Neural cell (in vitro differentiated cells): ENCODE measurements at regions not wholly inside any gene's neighbourhood (a gene's known extent, or its start where the extent isn't known, plus 50 kb on each side); places are given as distances from the start of the nearest gene placed in this dataset.

Source experiments
- H2AFZ ChIP-seq: fragments of 200-600, 300-800 bp; sonication (generic), shearing (Covaris generic); 2 replicates; pipeline ENCODE4 v1.6.0; 2014; ENCODE audit warnings: low read depth, mild to moderate bottlenecking, antibody characterized with exemption, low read length, moderate library complexity
- H3F3A ChIP-seq: fragments of 200-600 bp; shearing (Covaris generic); 2 replicates; pipeline ENCODE4 v1.6.1; 2016; ENCODE audit warnings: mild to moderate bottlenecking, moderate library complexity, mixed read lengths, antibody characterized with exemption, low read length; ENCODE audit not compliant: insufficient read depth, poor library complexity, severe bottlenecking
- H3K27ac ChIP-seq: fragments of 200-600, 300-800 bp; sonication (generic), shearing (Covaris generic); 2 replicates; pipeline ENCODE4 v1.5.1; 2014; ENCODE audit warnings: mild to moderate bottlenecking, low read length, moderate library complexity
- H3K27me3 ChIP-seq: fragments of 300-800, 200-600 bp; sonication (generic), shearing (Covaris generic); 2 replicates; pipeline ENCODE4 v1.6.0; 2014; ENCODE audit warnings: mild to moderate bottlenecking, low read depth, low read length, moderate library complexity; ENCODE audit not compliant: insufficient read depth
- H3K36me3 ChIP-seq: fragments of 300-800, 200-600 bp; sonication (generic), shearing (Covaris generic); 2 replicates; pipeline ENCODE4 v1.5.1; 2014; ENCODE audit warnings: mild to moderate bottlenecking, antibody characterized with exemption, low read length, moderate library complexity; ENCODE audit not compliant: insufficient read depth
- H3K4me2 ChIP-seq: fragments of 300-800, 200-600 bp; sonication (generic), shearing (Covaris generic); 2 replicates; pipeline ENCODE4 v1.6.0; 2014; ENCODE audit warnings: mild to moderate bottlenecking, low read length
- H3K4me3 ChIP-seq: fragments of 300-800, 200-600 bp; sonication (generic), shearing (Covaris generic); 2 replicates; pipeline ENCODE4 v1.5.1; 2014; ENCODE audit warnings: mild to moderate bottlenecking, low read length, moderate library complexity
- H3K79me2 ChIP-seq: fragments of 200-600 bp; shearing (Covaris generic); replicated peaks from 2 replicates; pipeline ENCODE4 v1.6.0; 2014; ENCODE audit warnings: mild to moderate bottlenecking, low read length, moderate library complexity; ENCODE audit not compliant: insufficient read depth
- H3K9ac ChIP-seq: fragments of 300-800, 200-600 bp; sonication (generic), shearing (Covaris generic); 2 replicates; pipeline ENCODE4 v1.6.1; 2016; ENCODE audit warnings: mild to moderate bottlenecking, low read length, mixed read lengths
- H3K9me2 ChIP-seq: fragments of 200-600 bp; shearing (Covaris generic); 2 replicates; pipeline ENCODE4 v1.6.1; 2016; ENCODE audit warnings: mild to moderate bottlenecking, low read length, mixed read lengths; ENCODE audit not compliant: insufficient read depth
- H3K9me3 ChIP-seq: fragments of 200-600, 300-800 bp; sonication (generic), shearing (Covaris generic); 2 replicates; pipeline ENCODE4 v1.6.1; 2016; ENCODE audit warnings: mild to moderate bottlenecking, mixed run types, low read length, moderate library complexity, mixed read lengths
- H4K20me1 ChIP-seq: fragments of 200-600 bp; shearing (Covaris generic); 2 replicates; pipeline ENCODE4 v1.6.1; 2016; ENCODE audit warnings: mild to moderate bottlenecking, mixed run types; ENCODE audit not compliant: insufficient read depth
- EP300 ChIP-seq: fragments of 450-650 bp; conservative IDR thresholded peaks from 2 replicates; pipeline ENCODE4 v1.6.1; 2014; ENCODE audit warnings: antibody characterized with exemption, mild to moderate bottlenecking, moderate library complexity; ENCODE audit not compliant: poor library complexity, severe bottlenecking
- EZH2 ChIP-seq: fragments of 200-600, 300-800 bp; shearing (Covaris generic), sonication (generic); IDR thresholded peaks from 2 replicates; pipeline ENCODE4 v1.6.1; 2014; ENCODE audit warnings: antibody characterized with exemption, low read length, borderline replicate concordance, mild to moderate bottlenecking; ENCODE audit not compliant: insufficient read depth, poor library complexity, severe bottlenecking
- MXI1 ChIP-seq: fragments of 450-650 bp; conservative IDR thresholded peaks from 2 replicates; pipeline ENCODE4 v1.6.1; 2014; ENCODE audit warnings: antibody characterized with exemption, mild to moderate bottlenecking; ENCODE audit not compliant: poor library complexity, severe bottlenecking
- POLR2AphosphoS5 ChIP-seq: IDR thresholded peaks from 2 replicates; pipeline ENCODE4 v1.6.1; 2012
- RAD21 ChIP-seq: fragments of 450-650 bp; conservative IDR thresholded peaks from 2 replicates; pipeline ENCODE4 v1.6.1; 2014; ENCODE audit warnings: antibody characterized with exemption, mild to moderate bottlenecking, moderate library complexity
- SMC3 ChIP-seq: fragments of 450-650 bp; conservative IDR thresholded peaks from 2 replicates; pipeline ENCODE4 v1.6.1; 2014; ENCODE audit warnings: antibody characterized with exemption, mild to moderate bottlenecking, moderate library complexity; ENCODE audit not compliant: poor library complexity
- TAF1 ChIP-seq: IDR thresholded peaks from 2 replicates; pipeline ENCODE4 v1.6.1; 2012; ENCODE audit warnings: low read depth
- TF ChIP-seq, protein P1 (sequence below): IDR thresholded peaks from 2 replicates; pipeline ENCODE4 v1.6.1; 2012; ENCODE audit warnings: borderline replicate concordance
- TF ChIP-seq, protein P2 (sequence below): fragments of 450-650 bp; IDR thresholded peaks from 2 replicates; pipeline ENCODE4 v1.5.1; 2014; ENCODE audit warnings: antibody characterized with exemption, mild to moderate bottlenecking, moderate library complexity; ENCODE audit not compliant: poor library complexity, severe bottlenecking

DNA sequence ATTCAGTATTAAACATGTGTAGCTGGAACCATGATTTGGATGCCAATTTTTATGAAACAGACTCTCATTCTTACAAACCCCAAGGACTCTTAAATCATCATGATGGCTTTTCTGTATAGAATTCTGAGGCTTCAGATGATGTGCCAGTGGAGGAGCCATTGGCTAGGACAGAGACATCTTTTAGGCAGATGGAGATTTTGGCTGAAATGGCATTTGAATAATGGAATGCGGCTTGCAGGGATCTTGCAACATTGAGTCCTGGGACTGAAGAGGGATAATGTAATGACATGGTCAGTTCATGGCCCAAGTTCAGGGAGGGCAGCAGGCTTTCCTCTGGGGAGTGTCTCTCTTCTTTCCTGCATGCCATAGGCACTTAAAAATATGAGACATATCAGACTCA lies 172.4 kb downstream of the ABCA8 start:
- Histone ChIP-seq H2AFZ (no peak overlapping the region), H3F3A (no peaks in the 10 kb centered on the region), H3K27ac (no peak overlapping the region), H3K4me2 (no peak overlapping the region), H3K36me3 (no peaks in the 10 kb centered on the region), H3K27me3 (no peaks in the 10 kb centered on the region), H3K79me2 (no peaks in the 10 kb centered on the region), H3K9me2 (no peaks in the 10 kb centered on the region), H3K9ac (no peak overlapping the region), H3K4me3 (no peak overlapping the region), H3K9me3 (no peaks in the 10 kb centered on the region), H4K20me1 (no peaks in the 10 kb centered on the region)
- TF ChIP-seq EP300 (no peak), TAF1 (no peak), MXI1 (no peak), RAD21 (no peak)

DNA sequence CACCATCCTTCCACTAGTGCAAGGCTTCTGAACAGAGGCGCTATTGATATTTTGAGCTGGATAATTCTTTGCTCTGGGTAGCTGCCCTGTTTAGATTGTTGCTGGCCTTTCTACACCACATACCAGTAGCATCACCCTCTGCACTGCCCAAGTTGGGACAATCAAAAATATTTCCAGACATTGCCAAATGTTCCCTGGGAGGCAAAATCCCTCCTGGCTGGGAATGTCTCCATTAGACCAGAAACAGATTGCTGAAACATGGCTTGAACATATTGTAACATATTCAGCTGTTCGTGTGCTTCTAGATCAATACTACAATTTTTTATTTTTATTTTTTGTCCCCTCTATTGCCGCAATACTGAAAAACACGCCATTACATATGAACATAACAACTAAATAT lies 174.6 kb downstream of the ABCA8 start:
- no peaks in the 10 kb centered on the region for H3K79me2 ChIP-seq

More for the DNA sequence above, 174.6 kb downstream of the ABCA8 start:
- Histone ChIP-seq H3K9ac (no peak overlapping the region), H3K27ac (no peak overlapping the region), H3K27me3 (no peaks in the 10 kb centered on the region), H3K4me2 (no peak overlapping the region), H3K36me3 (no peaks in the 10 kb centered on the region), H4K20me1 (no peaks in the 10 kb centered on the region), H3K4me3 (no peak overlapping the region), H3F3A (no peaks in the 10 kb centered on the region), H3K9me2 (no peaks in the 10 kb centered on the region), H2AFZ (no peak overlapping the region), H3K9me3 (no peaks in the 10 kb centered on the region)
- no peak for TF ChIP-seq RAD21
- TF ChIP-seq EZH2, result no peak
- TF ChIP-seq, protein P1, sequence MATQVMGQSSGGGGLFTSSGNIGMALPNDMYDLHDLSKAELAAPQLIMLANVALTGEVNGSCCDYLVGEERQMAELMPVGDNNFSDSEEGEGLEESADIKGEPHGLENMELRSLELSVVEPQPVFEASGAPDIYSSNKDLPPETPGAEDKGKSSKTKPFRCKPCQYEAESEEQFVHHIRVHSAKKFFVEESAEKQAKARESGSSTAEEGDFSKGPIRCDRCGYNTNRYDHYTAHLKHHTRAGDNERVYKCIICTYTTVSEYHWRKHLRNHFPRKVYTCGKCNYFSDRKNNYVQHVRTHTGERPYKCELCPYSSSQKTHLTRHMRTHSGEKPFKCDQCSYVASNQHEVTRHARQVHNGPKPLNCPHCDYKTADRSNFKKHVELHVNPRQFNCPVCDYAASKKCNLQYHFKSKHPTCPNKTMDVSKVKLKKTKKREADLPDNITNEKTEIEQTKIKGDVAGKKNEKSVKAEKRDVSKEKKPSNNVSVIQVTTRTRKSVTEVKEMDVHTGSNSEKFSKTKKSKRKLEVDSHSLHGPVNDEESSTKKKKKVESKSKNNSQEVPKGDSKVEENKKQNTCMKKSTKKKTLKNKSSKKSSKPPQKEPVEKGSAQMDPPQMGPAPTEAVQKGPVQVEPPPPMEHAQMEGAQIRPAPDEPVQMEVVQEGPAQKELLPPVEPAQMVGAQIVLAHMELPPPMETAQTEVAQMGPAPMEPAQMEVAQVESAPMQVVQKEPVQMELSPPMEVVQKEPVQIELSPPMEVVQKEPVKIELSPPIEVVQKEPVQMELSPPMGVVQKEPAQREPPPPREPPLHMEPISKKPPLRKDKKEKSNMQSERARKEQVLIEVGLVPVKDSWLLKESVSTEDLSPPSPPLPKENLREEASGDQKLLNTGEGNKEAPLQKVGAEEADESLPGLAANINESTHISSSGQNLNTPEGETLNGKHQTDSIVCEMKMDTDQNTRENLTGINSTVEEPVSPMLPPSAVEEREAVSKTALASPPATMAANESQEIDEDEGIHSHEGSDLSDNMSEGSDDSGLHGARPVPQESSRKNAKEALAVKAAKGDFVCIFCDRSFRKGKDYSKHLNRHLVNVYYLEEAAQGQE, result no peak
- TF ChIP-seq POLR2AphosphoS5, result no peak
- no peak for TF ChIP-seq TAF1
- no peak for TF ChIP-seq EP300
- TF ChIP-seq SMC3, result no peak
- no peak for TF ChIP-seq MXI1
- TF ChIP-seq, protein P2, sequence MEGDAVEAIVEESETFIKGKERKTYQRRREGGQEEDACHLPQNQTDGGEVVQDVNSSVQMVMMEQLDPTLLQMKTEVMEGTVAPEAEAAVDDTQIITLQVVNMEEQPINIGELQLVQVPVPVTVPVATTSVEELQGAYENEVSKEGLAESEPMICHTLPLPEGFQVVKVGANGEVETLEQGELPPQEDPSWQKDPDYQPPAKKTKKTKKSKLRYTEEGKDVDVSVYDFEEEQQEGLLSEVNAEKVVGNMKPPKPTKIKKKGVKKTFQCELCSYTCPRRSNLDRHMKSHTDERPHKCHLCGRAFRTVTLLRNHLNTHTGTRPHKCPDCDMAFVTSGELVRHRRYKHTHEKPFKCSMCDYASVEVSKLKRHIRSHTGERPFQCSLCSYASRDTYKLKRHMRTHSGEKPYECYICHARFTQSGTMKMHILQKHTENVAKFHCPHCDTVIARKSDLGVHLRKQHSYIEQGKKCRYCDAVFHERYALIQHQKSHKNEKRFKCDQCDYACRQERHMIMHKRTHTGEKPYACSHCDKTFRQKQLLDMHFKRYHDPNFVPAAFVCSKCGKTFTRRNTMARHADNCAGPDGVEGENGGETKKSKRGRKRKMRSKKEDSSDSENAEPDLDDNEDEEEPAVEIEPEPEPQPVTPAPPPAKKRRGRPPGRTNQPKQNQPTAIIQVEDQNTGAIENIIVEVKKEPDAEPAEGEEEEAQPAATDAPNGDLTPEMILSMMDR, result no peak
